ENCODE measurements at regions not wholly inside any gene's neighbourhood (a gene's known extent, or its start where the extent isn't known, plus 50 kb on each side); places are given as distances from the start of the nearest gene placed in this dataset.

- H3K27ac ChIP-seq: no peak overlapping the region
- 11 to 18% methylated on average over 2 of the region's 3 CpGs for WGBS, 2 donors
- no peak for TF ChIP-seq CTCF (IDR thresholded peaks at IDR 0.05)
- no peak for TF ChIP-seq POLR2A (IDR thresholded peaks at IDR 0.05)
- peaks cover 6 to 32% (median 8%) of the 10 kb centered on the region in 3 donors for H3K4me1 ChIP-seq
- H3K9me3 ChIP-seq: no peaks in the 10 kb centered on the region
- intact Hi-C loops (cut with DNase I): no loop called here
- H3K27me3 ChIP-seq: no peaks in the 10 kb centered on the region
- H3K4me3 ChIP-seq: no peak overlapping the region
- no peak for DNase-seq
- no peaks in the 10 kb centered on the region for H3K36me3 ChIP-seq
These were observed 208.7 kb upstream of the LRIG1 start for GRCh38 chr3:66709532-66709931.

- TF ChIP-seq POLR2A (IDR thresholded peaks at IDR 0.05): no peak
- TF ChIP-seq CTCF (IDR thresholded peaks at IDR 0.05): no peak
- no peaks in the 10 kb centered on the region for H3K9me3 ChIP-seq
- H3K4me1 ChIP-seq: peaks cover 6 to 25% (median 8%) of the 10 kb centered on the region in 3 donors
- DNase-seq: no peak
- no peak overlapping the region for H3K27ac ChIP-seq
- intact Hi-C loops (cut with DNase I): no loop called here
- no peaks in the 10 kb centered on the region for H3K27me3 ChIP-seq
- no peaks in the 10 kb centered on the region for H3K36me3 ChIP-seq
- H3K4me3 ChIP-seq: no peak overlapping the region
- 21 to 50% methylated on average over 4 of the region's 4 CpGs for WGBS, 2 donors
These were observed 211.4 kb upstream of the LRIG1 start for GRCh38 chr3:66712210-66712609.

GRCh38 chr3:66713921-66714320, 213.1 kb upstream of the LRIG1 start:
- Histone ChIP-seq H3K4me3 (no peak overlapping the region), H3K9me3 (no peaks in the 10 kb centered on the region), H3K4me1 (peaks cover 6 to 23% (median 8%) of the 10 kb centered on the region in 3 donors), H3K27me3 (no peaks in the 10 kb centered on the region), H3K27ac (no peak overlapping the region), H3K36me3 (no peaks in the 10 kb centered on the region)
- no peak for DNase-seq
- intact Hi-C loops (cut with DNase I): no loop called here
- TF ChIP-seq POLR2A (IDR thresholded peaks at IDR 0.05) (no peak), CTCF (IDR thresholded peaks at IDR 0.05) (no peak)
- 46 to 77% methylated on average over 2 of the region's 2 CpGs for WGBS, 2 donors

GRCh38 chr3:66715806-66716205, 215.0 kb upstream of the LRIG1 start:
- no peak overlapping the region for H3K4me3 ChIP-seq
- 60 to 71% methylated on average over 2 of the region's 2 CpGs for WGBS, 2 donors
- no peak for DNase-seq
- intact Hi-C loops (cut with DNase I): no loop called here
- H3K9me3 ChIP-seq: no peaks in the 10 kb centered on the region
- TF ChIP-seq CTCF (IDR thresholded peaks at IDR 0.05) (no peak), POLR2A (IDR thresholded peaks at IDR 0.05) (no peak)
- peaks cover 0 to 12% (median 2%) of the 10 kb centered on the region in 3 donors for H3K4me1 ChIP-seq
- no peaks in the 10 kb centered on the region for H3K27me3 ChIP-seq
- H3K36me3 ChIP-seq: no peaks in the 10 kb centered on the region
- no peak overlapping the region for H3K27ac ChIP-seq

GRCh38 chr3:66717806-66718205, 217.0 kb upstream of the LRIG1 start:
- no peaks in the 10 kb centered on the region for H3K36me3 ChIP-seq
- TF ChIP-seq CTCF (IDR thresholded peaks at IDR 0.05) (no peak), POLR2A (IDR thresholded peaks at IDR 0.05) (no peak)
- intact Hi-C loops (cut with DNase I): no loop called here
- H3K27ac ChIP-seq: no peak overlapping the region
- 85 to 95% methylated on average over 6 to 7 of the region's 7 CpGs for WGBS, 2 donors
- peaks cover 0 to 5% (median 0%) of the 10 kb centered on the region in 3 donors for H3K4me1 ChIP-seq
- H3K9me3 ChIP-seq: no peaks in the 10 kb centered on the region
- no peak for DNase-seq
- H3K4me3 ChIP-seq: no peak overlapping the region
- H3K27me3 ChIP-seq: no peaks in the 10 kb centered on the region
